ENCODE measurements at regions not wholly inside any gene's neighbourhood (a gene's known extent, or its start where the extent isn't known, plus 50 kb on each side); places are given as distances from the start of the nearest gene placed in this dataset.

- no peak for DNase-seq (ENCODE audit: low read depth)
Observed at GRCh38 chrX:69277369-69277990, 112.2 kb upstream of the PJA1 start.

- DNase-seq (ENCODE audit: low read depth) = no peak
Observed at GRCh38 chrX:69268611-69269010, 103.4 kb upstream of the PJA1 start.

GRCh38 chrX:69264158-69264581 is 98.9 kb upstream of the PJA1 start:
- no peak for DNase-seq (ENCODE audit: low read depth)

GRCh38 chrX:69263251-69263820 is 98.1 kb upstream of the PJA1 start:
- DNase-seq (ENCODE audit: low read depth) = no peak

GRCh38 chrX:69262036-69262936 is 97.0 kb upstream of the PJA1 start:
- no peak for DNase-seq (ENCODE audit: low read depth)

- no peak for DNase-seq (ENCODE audit: low read depth)
Observed at GRCh38 chrX:69260169-69260568, 94.9 kb upstream of the PJA1 start.

GRCh38 chrX:69258893-69259292 is 93.6 kb upstream of the PJA1 start:
- DNase-seq (ENCODE audit: low read depth) = no peak

GRCh38 chrX:69257499-69258127 is 92.4 kb upstream of the PJA1 start:
- DNase-seq (ENCODE audit: low read depth) = no peak

GRCh38 chrX:69256291-69256565 is 91.0 kb upstream of the PJA1 start:
- DNase-seq (ENCODE audit: low read depth) = no peak

- no peak for DNase-seq (ENCODE audit: low read depth)
Observed at GRCh38 chrX:69255441-69256290, 90.4 kb upstream of the PJA1 start.

- no peak for DNase-seq (ENCODE audit: low read depth)
Observed at GRCh38 chrX:69253821-69254220, 88.6 kb upstream of the PJA1 start.

- DNase-seq (ENCODE audit: low read depth) = no peak
Observed at GRCh38 chrX:69243276-69243675, 78.0 kb upstream of the PJA1 start.

- DNase-seq (ENCODE audit: low read depth) = no peak
Observed at GRCh38 chrX:69238887-69239231, 73.6 kb upstream of the PJA1 start.

- DNase-seq (ENCODE audit: low read depth) = no peak
Observed at GRCh38 chrX:69238114-69238886, 73.0 kb upstream of the PJA1 start.

GRCh38 chrX:69237236-69237635 is 72.0 kb upstream of the PJA1 start:
- DNase-seq (ENCODE audit: low read depth) = no peak

GRCh38 chrX:69236641-69237040 is 71.4 kb upstream of the PJA1 start:
- no peak for DNase-seq (ENCODE audit: low read depth)

GRCh38 chrX:69234624-69235023 is 69.4 kb upstream of the PJA1 start:
- no peak for DNase-seq (ENCODE audit: low read depth)

GRCh38 chrX:69232945-69233344 is 67.7 kb upstream of the PJA1 start:
- no peak for DNase-seq (ENCODE audit: low read depth)

- DNase-seq (ENCODE audit: low read depth) = no peak
Observed at GRCh38 chrX:69231903-69232302, 66.7 kb upstream of the PJA1 start.

- DNase-seq (ENCODE audit: low read depth) = no peak
Observed at GRCh38 chrX:69229436-69229835, 64.2 kb upstream of the PJA1 start.

GRCh38 chrX:69228732-69229131 is 63.5 kb upstream of the PJA1 start:
- DNase-seq (ENCODE audit: low read depth) = no peak
